Naive thymus-derived CD8-positive, alpha-beta T cell (primary cell): ENCODE measurements at regions not wholly inside any gene's neighbourhood (a gene's known extent, or its start where the extent isn't known, plus 50 kb on each side); places are given as distances from the start of the nearest gene placed in this dataset.

Source experiments
- ATAC-seq, 2 donors: fragments of 150-1000 bp; cut with Tn5 transposase in 1 of 2; sonication (Bioruptor Pico), chemical (Tn5 transposase) in 1 of 2; 1 replicate in 1 of 2; 2 replicates in 1 of 2; pipeline ENCODE4 v1.10.0; 2021; ENCODE audit warnings: mild to moderate bottlenecking in 2 of 2, moderate library complexity in 2 of 2
- POLR2A ChIA-PET: fragments of 350-600 bp; sonication (Branson Sonifier 250); formaldehyde crosslinking; loops from one replicate; lab custom pipeline; 2021; ENCODE audit warnings: antibody characterized with exemption; lab: Charles Lee
- DNase-seq, 10 donors: peaks; one replicate each; pipeline versions ENCODE4 v3.0.0 to v3.0.0-alpha.2; 2020 to 2022
- H3K27ac Mint-ChIP-seq, 10 donors: one replicate each; pipeline ENCODE4 v1.8.0; 2020 to 2022; ENCODE audit warnings: mild to moderate bottlenecking in 10 of 10, mixed read lengths in 10 of 10, moderate library complexity in 4 of 10, inconsistent platforms in 1 of 10
- H3K27me3 Mint-ChIP-seq, 5 donors: one replicate each; pipeline ENCODE4 v1.8.0; 2021 to 2022; ENCODE audit warnings: mixed read lengths in 5 of 5
- H3K36me3 Mint-ChIP-seq, 3 donors: one replicate each; pipeline ENCODE4 v1.8.0; 2020 to 2022; ENCODE audit warnings: mixed read lengths in 3 of 3, mild to moderate bottlenecking in 2 of 3, inconsistent platforms in 1 of 3
- H3K4me1 Mint-ChIP-seq, 4 donors: one replicate each; pipeline ENCODE4 v1.8.0; 2021 to 2022; ENCODE audit warnings: mixed read lengths in 4 of 4
- H3K4me3 Mint-ChIP-seq, 10 donors: one replicate each; pipeline ENCODE4 v1.8.0; 2020 to 2022; ENCODE audit warnings: mild to moderate bottlenecking in 10 of 10, mixed read lengths in 10 of 10, moderate library complexity in 6 of 10, inconsistent platforms in 1 of 10
- H3K9me3 Mint-ChIP-seq, 9 donors: one replicate each; pipeline ENCODE4 v1.8.0; 2020 to 2022; ENCODE audit warnings: mixed read lengths in 9 of 9, mild to moderate bottlenecking in 3 of 9, inconsistent platforms in 1 of 9, moderate library complexity in 1 of 9

- ATAC-seq (no peak), DNase-seq (no peak)
- no peaks in the 10 kb centered on the region for H3K36me3 Mint-ChIP-seq
- H3K9me3 Mint-ChIP-seq = no peaks in the 10 kb centered on the region
- H3K27me3 Mint-ChIP-seq = no peaks in the 10 kb centered on the region
- no peak overlapping the region for H3K4me3 Mint-ChIP-seq
- POLR2A ChIA-PET = no interaction called here
- H3K27ac Mint-ChIP-seq = peak overlapping the region in 6 of 10 donors; percentile 25 to 75 (median 46)
- peaks cover 20 to 28% (median 24%) of the 10 kb centered on the region in 4 donors for H3K4me1 Mint-ChIP-seq
Measured at GRCh38 chr13:22212576-22212975, 541.7 kb downstream of the FGF9 start.

GRCh38 chr13:22214184-22214583 is 543.3 kb downstream of the FGF9 start:
- peak overlapping the region in 5 of 10 donors; percentile 8 to 45 (median 19) for H3K4me3 Mint-ChIP-seq
- DNase-seq = peak in 3 of 10 donors; percentile 8 to 43 (median 43)
- H3K4me1 Mint-ChIP-seq = peaks cover 20 to 43% (median 33%) of the 10 kb centered on the region in 4 donors
- no peaks in the 10 kb centered on the region for H3K36me3 Mint-ChIP-seq
- no peaks in the 10 kb centered on the region for H3K27me3 Mint-ChIP-seq
- POLR2A ChIA-PET = interaction anchor here (1.7 kb wide), 1 partner anchor 22 kb away, joined by 4 read pairs; no protein-coding TSS in a partner anchor
- peak; percentile 76 to 84 for ATAC-seq
- H3K9me3 Mint-ChIP-seq = no peaks in the 10 kb centered on the region
- H3K27ac Mint-ChIP-seq = peak overlapping the region in 7 of 10 donors; percentile 27 to 77 (median 55)

GRCh38 chr13:22218797-22219196 is 547.9 kb downstream of the FGF9 start:
- peak overlapping the region in 6 of 10 donors; percentile 14 to 87 (median 50) for H3K27ac Mint-ChIP-seq
- H3K4me3 Mint-ChIP-seq = peak overlapping the region in 5 of 10 donors; percentile 9 to 51 (median 12)
- no peaks in the 10 kb centered on the region for H3K9me3 Mint-ChIP-seq
- H3K4me1 Mint-ChIP-seq = peaks cover 13 to 37% (median 31%) of the 10 kb centered on the region in 4 donors
- H3K27me3 Mint-ChIP-seq = no peaks in the 10 kb centered on the region
- POLR2A ChIA-PET = no interaction called here
- no peaks in the 10 kb centered on the region for H3K36me3 Mint-ChIP-seq
- no peak for DNase-seq
- ATAC-seq = no peak

- Mint-ChIP-seq H3K36me3 (no peaks in the 10 kb centered on the region), H3K27ac (no peak overlapping the region), H3K4me3 (no peak overlapping the region), H3K4me1 (peaks cover 7 to 29% (median 24%) of the 10 kb centered on the region in 4 donors), H3K27me3 (no peaks in the 10 kb centered on the region), H3K9me3 (no peaks in the 10 kb centered on the region)
- POLR2A ChIA-PET = no interaction called here
- DNase-seq = no peak
- ATAC-seq = no peak
Measured at GRCh38 chr13:22219709-22220108, 548.8 kb downstream of the FGF9 start.

GRCh38 chr13:22220151-22221135 is 549.6 kb downstream of the FGF9 start:
- Mint-ChIP-seq H3K36me3 (no peaks in the 10 kb centered on the region), H3K9me3 (no peaks in the 10 kb centered on the region), H3K27ac (peak overlapping the region in 1 of 10 donors; percentile 72), H3K4me1 (peaks cover 6 to 26% (median 22%) of the 10 kb centered on the region in 4 donors), H3K4me3 (no peak overlapping the region), H3K27me3 (no peaks in the 10 kb centered on the region)
- POLR2A ChIA-PET = no interaction called here
- ATAC-seq = no peak
- no peak for DNase-seq

- peak overlapping the region in 1 of 10 donors; percentile 17 for H3K27ac Mint-ChIP-seq
- no peak overlapping the region for H3K4me3 Mint-ChIP-seq
- H3K4me1 Mint-ChIP-seq = peaks cover 4 to 19% (median 15%) of the 10 kb centered on the region in 4 donors
- POLR2A ChIA-PET = no interaction called here
- no peaks in the 10 kb centered on the region for H3K36me3 Mint-ChIP-seq
- no peaks in the 10 kb centered on the region for H3K9me3 Mint-ChIP-seq
- ATAC-seq (no peak), DNase-seq (no peak)
- H3K27me3 Mint-ChIP-seq = no peaks in the 10 kb centered on the region
Measured at GRCh38 chr13:22223411-22223810, 552.5 kb downstream of the FGF9 start.

GRCh38 chr13:22226086-22226485 is 555.2 kb downstream of the FGF9 start:
- ATAC-seq (no peak), DNase-seq (no peak)
- POLR2A ChIA-PET = no interaction called here
- Mint-ChIP-seq H3K27ac (peak overlapping the region in 2 of 10 donors; percentile 42 to 47), H3K4me1 (peaks cover 0 to 14% (median 0%) of the 10 kb centered on the region in 4 donors), H3K4me3 (no peak overlapping the region), H3K27me3 (peaks cover 0 to 3% (median 0%) of the 10 kb centered on the region in 5 donors), H3K36me3 (no peaks in the 10 kb centered on the region), H3K9me3 (peaks cover 0 to 2% (median 0%) of the 10 kb centered on the region in 9 donors)

GRCh38 chr13:22227895-22228294 is 557.0 kb downstream of the FGF9 start:
- DNase-seq = no peak
- H3K27ac Mint-ChIP-seq = no peak overlapping the region
- H3K36me3 Mint-ChIP-seq = peaks cover 0 to 2% (median 0%) of the 10 kb centered on the region in 3 donors
- peaks cover 0 to 6% (median 0%) of the 10 kb centered on the region in 5 donors for H3K27me3 Mint-ChIP-seq
- H3K9me3 Mint-ChIP-seq = peaks cover 0 to 2% (median 0%) of the 10 kb centered on the region in 9 donors
- POLR2A ChIA-PET = no interaction called here
- no peak overlapping the region for H3K4me3 Mint-ChIP-seq
- H3K4me1 Mint-ChIP-seq = peaks cover 0 to 14% (median 0%) of the 10 kb centered on the region in 4 donors
- ATAC-seq = no peak

GRCh38 chr13:22229916-22230315 is 559.0 kb downstream of the FGF9 start:
- Mint-ChIP-seq H3K27ac (no peak overlapping the region), H3K4me3 (no peak overlapping the region), H3K4me1 (peaks cover 0 to 15% (median 0%) of the 10 kb centered on the region in 4 donors), H3K9me3 (peaks cover 0 to 2% (median 0%) of the 10 kb centered on the region in 9 donors), H3K36me3 (peaks cover 0 to 2% (median 0%) of the 10 kb centered on the region in 3 donors), H3K27me3 (peaks cover 0 to 6% (median 0%) of the 10 kb centered on the region in 5 donors)
- POLR2A ChIA-PET = no interaction called here
- DNase-seq (no peak), ATAC-seq (no peak)

- H3K27ac Mint-ChIP-seq = no peak overlapping the region
- H3K36me3 Mint-ChIP-seq = peaks cover 0 to 2% (median 0%) of the 10 kb centered on the region in 3 donors
- DNase-seq (no peak), ATAC-seq (no peak)
- H3K9me3 Mint-ChIP-seq = peaks cover 0 to 2% (median 0%) of the 10 kb centered on the region in 9 donors
- H3K27me3 Mint-ChIP-seq = peaks cover 0 to 6% (median 0%) of the 10 kb centered on the region in 5 donors
- no peak overlapping the region for H3K4me3 Mint-ChIP-seq
- peaks cover 5 to 24% (median 7%) of the 10 kb centered on the region in 4 donors for H3K4me1 Mint-ChIP-seq
- POLR2A ChIA-PET = no interaction called here
Measured at GRCh38 chr13:22232186-22232585, 561.3 kb downstream of the FGF9 start.

- POLR2A ChIA-PET = interaction anchor here (1.9 kb wide), 1 partner anchor 21 kb away, joined by 4 read pairs; no protein-coding TSS in a partner anchor
- ATAC-seq = peak in 1 of 2 donors; percentile 48
- peak overlapping the region in 6 of 10 donors; percentile 27 to 64 (median 44) for H3K27ac Mint-ChIP-seq
- DNase-seq = no peak
- peaks cover 0 to 2% (median 0%) of the 10 kb centered on the region in 3 donors for H3K36me3 Mint-ChIP-seq
- peak overlapping the region in 1 of 10 donors; percentile 5 for H3K4me3 Mint-ChIP-seq
- peaks cover 5 to 12% (median 8%) of the 10 kb centered on the region in 4 donors for H3K4me1 Mint-ChIP-seq
- H3K27me3 Mint-ChIP-seq = peaks cover 0 to 10% (median 2%) of the 10 kb centered on the region in 5 donors
- H3K9me3 Mint-ChIP-seq = peaks cover 0 to 2% (median 0%) of the 10 kb centered on the region in 9 donors
Measured at GRCh38 chr13:22235285-22235949, 564.5 kb downstream of the FGF9 start.

GRCh38 chr13:22235950-22236290 is 565.0 kb downstream of the FGF9 start:
- peak overlapping the region in 5 of 10 donors; percentile 33 to 64 (median 45) for H3K27ac Mint-ChIP-seq
- POLR2A ChIA-PET = interaction anchor here (1.9 kb wide), 1 partner anchor 22 kb away, joined by 4 read pairs; no protein-coding TSS in a partner anchor
- H3K9me3 Mint-ChIP-seq = peaks cover 0 to 2% (median 0%) of the 10 kb centered on the region in 9 donors
- no peak for DNase-seq
- H3K36me3 Mint-ChIP-seq = peaks cover 0 to 2% (median 0%) of the 10 kb centered on the region in 3 donors
- H3K4me1 Mint-ChIP-seq = peaks cover 5 to 11% (median 8%) of the 10 kb centered on the region in 4 donors
- peaks cover 0 to 9% (median 2%) of the 10 kb centered on the region in 5 donors for H3K27me3 Mint-ChIP-seq
- ATAC-seq = peak in 1 of 2 donors; percentile 14
- H3K4me3 Mint-ChIP-seq = peak overlapping the region in 1 of 10 donors; percentile 5
